ENCODE measurements at regions not wholly inside any gene's neighbourhood (a gene's known extent, or its start where the extent isn't known, plus 50 kb on each side); places are given as distances from the start of the nearest gene placed in this dataset.

GRCh38 chr12:24411948-24412347, 462.5 kb upstream of the SOX5 start:
- TF ChIP-seq EZH2 (IDR thresholded peaks at IDR 0.05; ENCODE audit: borderline replicate concordance, low read depth, low read length, severe bottlenecking) (no peak), JUN (IDR thresholded peaks at IDR 0.05; ENCODE audit: borderline replicate concordance, insufficient read depth, insufficient read length, low read depth) (no peak), MAX (IDR thresholded peaks at IDR 0.05; ENCODE audit: insufficient read depth, insufficient read length) (no peak), POLR2AphosphoS5 (IDR thresholded peaks at IDR 0.05; ENCODE audit: insufficient read depth, low read depth, low read length) (no peak), POLR2A (IDR thresholded peaks at IDR 0.05; ENCODE audit: low read depth, low read length) (no peak), MYC (IDR thresholded peaks at IDR 0.05; ENCODE audit: low read depth, low read length) (no peak), GATA2 (IDR thresholded peaks at IDR 0.05; ENCODE audit: insufficient read depth, insufficient read length, low read depth, low read length) (no peak), FOS (IDR thresholded peaks at IDR 0.05; ENCODE audit: borderline replicate concordance, insufficient read depth, low read length) (no peak)
- TF ChIP-seq, protein P1, sequence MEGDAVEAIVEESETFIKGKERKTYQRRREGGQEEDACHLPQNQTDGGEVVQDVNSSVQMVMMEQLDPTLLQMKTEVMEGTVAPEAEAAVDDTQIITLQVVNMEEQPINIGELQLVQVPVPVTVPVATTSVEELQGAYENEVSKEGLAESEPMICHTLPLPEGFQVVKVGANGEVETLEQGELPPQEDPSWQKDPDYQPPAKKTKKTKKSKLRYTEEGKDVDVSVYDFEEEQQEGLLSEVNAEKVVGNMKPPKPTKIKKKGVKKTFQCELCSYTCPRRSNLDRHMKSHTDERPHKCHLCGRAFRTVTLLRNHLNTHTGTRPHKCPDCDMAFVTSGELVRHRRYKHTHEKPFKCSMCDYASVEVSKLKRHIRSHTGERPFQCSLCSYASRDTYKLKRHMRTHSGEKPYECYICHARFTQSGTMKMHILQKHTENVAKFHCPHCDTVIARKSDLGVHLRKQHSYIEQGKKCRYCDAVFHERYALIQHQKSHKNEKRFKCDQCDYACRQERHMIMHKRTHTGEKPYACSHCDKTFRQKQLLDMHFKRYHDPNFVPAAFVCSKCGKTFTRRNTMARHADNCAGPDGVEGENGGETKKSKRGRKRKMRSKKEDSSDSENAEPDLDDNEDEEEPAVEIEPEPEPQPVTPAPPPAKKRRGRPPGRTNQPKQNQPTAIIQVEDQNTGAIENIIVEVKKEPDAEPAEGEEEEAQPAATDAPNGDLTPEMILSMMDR (IDR thresholded peaks at IDR 0.05; ENCODE audit: extremely low read depth in 1 of 2, insufficient read depth in 1 of 2, low read depth in 1 of 2, low read length in 2 of 2): no peak
